Activated CD8-positive, alpha-beta memory T cell treated with anti-CD3 and anti-CD28 coated beads, Interleukin-2, amount 50 U/mL, for 1 hour (primary cell): ENCODE measurements at regions not wholly inside any gene's neighbourhood (a gene's known extent, or its start where the extent isn't known, plus 50 kb on each side); places are given as distances from the start of the nearest gene placed in this dataset.

ENCODE experiments used
- DNase-seq: peaks from one replicate; pipeline ENCODE4 v3.0.0-alpha.2; 2020; ENCODE audit errors: extremely low read depth

GRCh38 chr12:15033029-15033428 lies 60.2 kb downstream of the PDE6H start:
- DNase-seq, result no peak

GRCh38 chr12:15033641-15034040 lies 60.8 kb downstream of the PDE6H start:
- no peak for DNase-seq

GRCh38 chr12:15035185-15035584 lies 62.3 kb downstream of the PDE6H start:
- DNase-seq, result no peak

- DNase-seq, result no peak
These were observed 64.3 kb downstream of the PDE6H start for GRCh38 chr12:15037091-15037687.

GRCh38 chr12:15038137-15038536 lies 65.3 kb downstream of the PDE6H start:
- no peak for DNase-seq

- no peak for DNase-seq
These were observed 71.6 kb downstream of the PDE6H start for GRCh38 chr12:15044471-15044870.

GRCh38 chr12:15045451-15045850 lies 72.6 kb downstream of the PDE6H start:
- DNase-seq, result no peak

GRCh38 chr12:15047611-15048010 lies 74.8 kb downstream of the PDE6H start:
- DNase-seq, result no peak

- DNase-seq, result no peak
These were observed 76.8 kb downstream of the PDE6H start for GRCh38 chr12:15049461-15050153.

GRCh38 chr12:15050659-15051058 lies 77.8 kb downstream of the PDE6H start:
- DNase-seq, result peak; percentile 10

GRCh38 chr12:15052691-15053090 lies 79.8 kb downstream of the PDE6H start:
- DNase-seq, result no peak

- DNase-seq, result no peak
These were observed 83.4 kb downstream of the PDE6H start for GRCh38 chr12:15056218-15056617.
